Thyroid gland (tissue), 4 donors: ENCODE measurements at regions not wholly inside any gene's neighbourhood (a gene's known extent, or its start where the extent isn't known, plus 50 kb on each side); places are given as distances from the start of the nearest gene placed in this dataset.

Experiments
- DNase-seq, 2 donors: peaks; one replicate each; pipeline ENCODE4 v3.0.0-alpha.2; 2019
- H3K27ac ChIP-seq, 3 donors: fragments of 200-600 bp; sonication (generic); 1 replicate in 2 of 3; 2 replicates in 1 of 3; pipeline ENCODE4 v1.5.1; 2016 to 2019; ENCODE audit warnings: mild to moderate bottlenecking in 1 of 3, moderate library complexity in 1 of 3
- H3K27me3 ChIP-seq: fragments of 200-600 bp; sonication (generic); one replicate; pipeline ENCODE4 v1.5.1; 2019
- H3K36me3 ChIP-seq, 2 donors: fragments of 200-600 bp; sonication (generic); one replicate each; pipeline ENCODE4 v1.5.1; 2016 to 2019
- H3K4me1 ChIP-seq, 2 donors: fragments of 200-600 bp; sonication (generic); one replicate each; pipeline ENCODE4 v1.5.1; 2017 to 2019
- H3K4me3 ChIP-seq, 3 donors: fragments of 200-600 bp; sonication (generic); replicated peaks in 1 of 3; 1 replicate in 2 of 3; 2 replicates in 1 of 3; pipeline ENCODE4 v1.5.1; 2016; ENCODE audit warnings: mild to moderate bottlenecking in 1 of 3
- H3K9me3 ChIP-seq: fragments of 200-600 bp; sonication (generic); one replicate; pipeline ENCODE4 v1.5.1; 2017
- CTCF ChIP-seq, 6 experiments: fragments of 200-600 bp in 3 of 6; fragments of 450-650 bp in 3 of 6; sonication (generic) in 3 of 6; IDR thresholded peaks; one replicate each; pipeline ENCODE4 v1.5.1; 2016 to 2019; ENCODE audit warnings: antibody characterized with exemption in 6 of 6, mild to moderate bottlenecking in 2 of 6, inconsistent platforms in 1 of 6, moderate library complexity in 1 of 6
- POLR2A ChIP-seq, 2 donors: fragments of 450-650 bp; IDR thresholded peaks; one replicate each; pipeline ENCODE4 v1.6.1; 2017; ENCODE audit warnings: antibody characterized with exemption in 2 of 2, mild to moderate bottlenecking in 2 of 2, moderate library complexity in 1 of 2
- WGBS, 2 donors: methylation state at CpG; one replicate each; pipeline ENCODE4 v1.1.5; 2017; 5-methylcytosine and 5-hydroxymethylcytosine counted together
- intact Hi-C: fragments of 100-400 bp; cut with DNase I; formaldehyde crosslinking; loops from one replicate; pipeline ENCODE4 v1.15.1; 2023

- Histone ChIP-seq H3K27me3 (no peaks in the 10 kb centered on the region), H3K4me1 (no peaks in the 10 kb centered on the region), H3K4me3 (no peak overlapping the region), H3K27ac (no peak overlapping the region), H3K36me3 (no peaks in the 10 kb centered on the region), H3K9me3 (no peaks in the 10 kb centered on the region)
- TF ChIP-seq POLR2A (IDR thresholded peaks at IDR 0.05) (no peak), CTCF (IDR thresholded peaks at IDR 0.05) (no peak)
- intact Hi-C loops: no loop called here
- DNase-seq: no peak
- WGBS, 2 donors: 93 to 100% methylated on average over 1 of the region's 1 CpG
Observed at GRCh38 chr5:89187883-89188465, 305.0 kb upstream of the MEF2C start.

DNA sequence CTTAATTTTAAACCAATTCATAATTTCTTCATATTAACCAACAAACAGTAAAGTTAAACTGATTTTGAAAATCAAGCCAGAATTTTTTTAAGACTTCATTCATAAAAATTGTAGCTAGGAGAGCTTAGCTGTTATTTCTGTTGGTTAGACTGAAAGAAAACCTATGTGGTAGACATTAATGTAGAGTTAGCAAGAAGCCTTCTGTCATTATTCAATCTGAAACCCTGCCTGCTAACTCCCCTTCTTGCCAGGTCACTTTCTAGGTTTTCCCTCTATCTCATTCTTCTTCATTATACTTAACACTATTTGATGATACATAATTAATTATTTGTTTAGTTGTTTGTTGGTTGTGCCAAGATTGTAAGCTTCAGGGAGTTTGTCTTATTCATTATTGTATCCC, 304.3 kb upstream of the MEF2C start:
- Histone ChIP-seq H3K9me3 (no peaks in the 10 kb centered on the region), H3K27me3 (no peaks in the 10 kb centered on the region), H3K4me3 (no peak overlapping the region), H3K4me1 (no peaks in the 10 kb centered on the region), H3K27ac (no peak overlapping the region), H3K36me3 (no peaks in the 10 kb centered on the region)
- no peak for DNase-seq
- intact Hi-C loops: no loop called here
- TF ChIP-seq POLR2A (IDR thresholded peaks at IDR 0.05): no peak
- no peak for TF ChIP-seq CTCF (IDR thresholded peaks at IDR 0.05)

GRCh38 chr5:89181546-89181945, 298.6 kb upstream of the MEF2C start:
- no peak for DNase-seq
- H3K36me3 ChIP-seq: no peaks in the 10 kb centered on the region
- TF ChIP-seq POLR2A (IDR thresholded peaks at IDR 0.05): no peak
- TF ChIP-seq CTCF (IDR thresholded peaks at IDR 0.05): no peak
- H3K27me3 ChIP-seq: no peaks in the 10 kb centered on the region
- no peak overlapping the region for H3K4me3 ChIP-seq
- H3K9me3 ChIP-seq: no peaks in the 10 kb centered on the region
- intact Hi-C loops: no loop called here
- H3K27ac ChIP-seq: no peak overlapping the region
- no peaks in the 10 kb centered on the region for H3K4me1 ChIP-seq

- Histone ChIP-seq H3K9me3 (no peaks in the 10 kb centered on the region), H3K27me3 (no peaks in the 10 kb centered on the region), H3K27ac (no peak overlapping the region), H3K36me3 (no peaks in the 10 kb centered on the region), H3K4me3 (no peak overlapping the region), H3K4me1 (no peaks in the 10 kb centered on the region)
- no peak for DNase-seq
- 78 to 92% methylated on average over 3 of the region's 3 CpGs for WGBS, 2 donors
- intact Hi-C loops: no loop called here
- no peak for TF ChIP-seq POLR2A (IDR thresholded peaks at IDR 0.05)
Observed at GRCh38 chr5:89179731-89180130, 296.7 kb upstream of the MEF2C start.

- Histone ChIP-seq H3K9me3 (no peaks in the 10 kb centered on the region), H3K4me3 (no peak overlapping the region), H3K27ac (no peak overlapping the region), H3K36me3 (no peaks in the 10 kb centered on the region), H3K4me1 (no peaks in the 10 kb centered on the region), H3K27me3 (no peaks in the 10 kb centered on the region)
- intact Hi-C loops: no loop called here
- TF ChIP-seq POLR2A (IDR thresholded peaks at IDR 0.05): no peak
- TF ChIP-seq CTCF (IDR thresholded peaks at IDR 0.05): no peak
- DNase-seq: no peak
- WGBS, 2 donors: 89% methylated on average over 2 of the region's 2 CpGs
Observed at GRCh38 chr5:89178541-89178940, 295.6 kb upstream of the MEF2C start.

DNA sequence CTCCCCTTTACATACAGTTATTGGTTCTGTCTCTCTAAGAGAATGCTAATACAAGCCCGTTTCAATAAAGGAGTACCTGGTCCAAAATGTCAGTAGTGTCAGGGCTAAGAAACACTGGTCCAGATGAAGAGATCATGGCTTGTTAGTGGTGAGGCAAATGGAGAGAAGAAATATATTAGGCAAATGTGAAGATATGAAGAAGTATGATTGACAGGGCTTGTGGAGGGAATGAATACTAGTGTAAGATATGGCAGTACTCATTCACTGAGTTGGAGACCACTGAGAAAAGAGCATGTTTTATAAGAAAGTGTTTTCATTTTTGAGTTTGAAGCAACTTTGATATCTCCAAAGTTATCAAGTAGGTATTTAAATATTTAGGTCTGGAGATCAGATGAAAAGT, 290.5 kb upstream of the MEF2C start:
- intact Hi-C loops: no loop called here
- 78 to 91% methylated on average over 1 of the region's 1 CpG for WGBS, 2 donors
- H3K27me3 ChIP-seq: no peaks in the 10 kb centered on the region

More for the DNA sequence above, 290.5 kb upstream of the MEF2C start:
- Histone ChIP-seq H3K4me3 (no peak overlapping the region), H3K27ac (no peak overlapping the region), H3K4me1 (no peaks in the 10 kb centered on the region), H3K36me3 (no peaks in the 10 kb centered on the region), H3K9me3 (no peaks in the 10 kb centered on the region)
- TF ChIP-seq POLR2A (IDR thresholded peaks at IDR 0.05): no peak
- TF ChIP-seq CTCF (IDR thresholded peaks at IDR 0.05): no peak
- DNase-seq: no peak
